HFFc6 (cell line): ENCODE measurements at regions not wholly inside any gene's neighbourhood (a gene's known extent, or its start where the extent isn't known, plus 50 kb on each side); places are given as distances from the start of the nearest gene placed in this dataset.

Source experiments
- DNase-seq: peaks from one replicate; pipeline ENCODE4 v3.0.0-alpha.2; 2018
- H3K27ac Mint-ChIP-seq: 2 replicates; pipeline ENCODE4 v1.8.0; 2020; ENCODE audit warnings: mild to moderate bottlenecking, mixed read lengths
- H3K27me3 Mint-ChIP-seq: 2 replicates; pipeline ENCODE4 v1.8.0; 2021; ENCODE audit warnings: mild to moderate bottlenecking, moderate library complexity, mixed read lengths; ENCODE audit not compliant: insufficient read depth
- H3K36me3 Mint-ChIP-seq: 2 replicates; pipeline ENCODE4 v1.8.0; 2021; ENCODE audit warnings: low read depth, mixed read lengths
- H3K4me1 Mint-ChIP-seq: 2 replicates; pipeline ENCODE4 v1.8.0; 2020; ENCODE audit warnings: low read depth, mixed read lengths
- H3K4me3 Mint-ChIP-seq: 2 replicates; pipeline ENCODE4 v1.8.0; 2020; ENCODE audit warnings: mild to moderate bottlenecking, moderate library complexity, mixed read lengths
- H3K9me3 Mint-ChIP-seq: 2 replicates; pipeline ENCODE4 v1.8.0; 2020; ENCODE audit warnings: mild to moderate bottlenecking, mixed read lengths
- TF ChIP-seq, protein P1 (sequence below): fragments of 200-600 bp; sonication (generic); IDR thresholded peaks from 2 replicates; pipeline ENCODE4 v1.5.0; 2021; ENCODE audit warnings: antibody characterized with exemption, mild to moderate bottlenecking

DNA sequence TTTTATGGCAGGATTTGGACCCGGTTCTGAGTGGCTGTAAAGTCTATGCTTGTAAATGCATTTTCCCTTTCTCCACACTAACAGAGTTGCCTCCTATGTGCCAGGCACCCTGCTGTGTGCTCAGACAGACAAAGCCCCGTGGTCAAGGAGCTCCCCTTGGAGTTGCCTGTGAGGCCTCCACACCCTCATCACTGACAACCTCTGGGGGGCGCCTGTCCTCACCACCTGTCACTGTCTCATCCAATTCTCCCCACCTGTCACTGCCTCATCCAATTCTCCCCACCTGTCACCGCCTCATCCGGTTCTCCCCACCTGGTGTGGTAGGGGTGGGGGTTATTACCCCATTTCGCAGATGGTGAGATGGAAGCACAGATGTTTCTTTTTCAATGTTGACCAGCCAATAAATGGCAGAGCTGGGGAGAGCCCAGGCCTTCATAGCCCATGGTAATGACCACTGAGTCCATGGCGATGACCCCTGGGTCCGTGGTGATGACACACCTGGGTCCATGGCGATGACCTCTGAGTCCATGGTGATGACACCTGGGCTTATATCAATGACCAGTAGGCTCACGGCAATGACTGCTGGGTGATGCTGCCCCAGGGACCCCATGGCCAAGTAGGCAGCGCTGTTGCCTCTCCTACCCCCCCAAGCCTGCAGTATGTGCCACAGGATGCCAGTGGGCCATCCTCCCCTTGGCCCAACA is 150.1 kb downstream of the IRF8 start:
- H3K4me3 Mint-ChIP-seq, result no peak overlapping the region
- DNase-seq, result no peak
- H3K27ac Mint-ChIP-seq, result no peak overlapping the region
- no peaks in the 10 kb centered on the region for H3K4me1 Mint-ChIP-seq
- H3K36me3 Mint-ChIP-seq, result no peaks in the 10 kb centered on the region
- TF ChIP-seq, protein P1, sequence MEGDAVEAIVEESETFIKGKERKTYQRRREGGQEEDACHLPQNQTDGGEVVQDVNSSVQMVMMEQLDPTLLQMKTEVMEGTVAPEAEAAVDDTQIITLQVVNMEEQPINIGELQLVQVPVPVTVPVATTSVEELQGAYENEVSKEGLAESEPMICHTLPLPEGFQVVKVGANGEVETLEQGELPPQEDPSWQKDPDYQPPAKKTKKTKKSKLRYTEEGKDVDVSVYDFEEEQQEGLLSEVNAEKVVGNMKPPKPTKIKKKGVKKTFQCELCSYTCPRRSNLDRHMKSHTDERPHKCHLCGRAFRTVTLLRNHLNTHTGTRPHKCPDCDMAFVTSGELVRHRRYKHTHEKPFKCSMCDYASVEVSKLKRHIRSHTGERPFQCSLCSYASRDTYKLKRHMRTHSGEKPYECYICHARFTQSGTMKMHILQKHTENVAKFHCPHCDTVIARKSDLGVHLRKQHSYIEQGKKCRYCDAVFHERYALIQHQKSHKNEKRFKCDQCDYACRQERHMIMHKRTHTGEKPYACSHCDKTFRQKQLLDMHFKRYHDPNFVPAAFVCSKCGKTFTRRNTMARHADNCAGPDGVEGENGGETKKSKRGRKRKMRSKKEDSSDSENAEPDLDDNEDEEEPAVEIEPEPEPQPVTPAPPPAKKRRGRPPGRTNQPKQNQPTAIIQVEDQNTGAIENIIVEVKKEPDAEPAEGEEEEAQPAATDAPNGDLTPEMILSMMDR, result peak; percentile 38; the same call in 1 of the 2 replicates
- peaks cover 49% of the 10 kb centered on the region for H3K27me3 Mint-ChIP-seq
- H3K9me3 Mint-ChIP-seq, result no peaks in the 10 kb centered on the region

DNA sequence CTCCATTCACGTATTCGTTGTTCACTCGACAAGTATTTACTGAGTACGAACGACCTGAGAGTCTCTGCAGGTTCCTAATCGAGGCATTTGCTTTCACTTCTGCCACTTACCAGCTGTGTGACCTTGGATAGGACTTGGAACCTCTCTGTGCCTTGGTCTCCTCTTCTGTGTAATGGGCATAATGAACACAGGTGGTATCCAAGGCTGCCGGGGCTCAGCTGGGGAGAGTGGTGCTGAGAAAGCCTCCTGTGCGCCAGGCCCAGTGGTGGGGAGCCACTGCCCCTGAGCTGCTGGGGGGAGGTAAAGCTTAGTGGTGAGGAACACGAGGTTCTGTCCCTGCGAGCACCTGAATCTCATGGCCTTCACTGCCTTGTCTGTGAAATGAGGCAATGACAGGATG is 150.7 kb downstream of the IRF8 start:
- no peak for DNase-seq
- TF ChIP-seq, protein P1, result no peak
- Mint-ChIP-seq H3K4me1 (no peaks in the 10 kb centered on the region), H3K4me3 (no peak overlapping the region), H3K36me3 (no peaks in the 10 kb centered on the region), H3K27me3 (peaks cover 50% of the 10 kb centered on the region), H3K27ac (no peak overlapping the region), H3K9me3 (no peaks in the 10 kb centered on the region)

DNA sequence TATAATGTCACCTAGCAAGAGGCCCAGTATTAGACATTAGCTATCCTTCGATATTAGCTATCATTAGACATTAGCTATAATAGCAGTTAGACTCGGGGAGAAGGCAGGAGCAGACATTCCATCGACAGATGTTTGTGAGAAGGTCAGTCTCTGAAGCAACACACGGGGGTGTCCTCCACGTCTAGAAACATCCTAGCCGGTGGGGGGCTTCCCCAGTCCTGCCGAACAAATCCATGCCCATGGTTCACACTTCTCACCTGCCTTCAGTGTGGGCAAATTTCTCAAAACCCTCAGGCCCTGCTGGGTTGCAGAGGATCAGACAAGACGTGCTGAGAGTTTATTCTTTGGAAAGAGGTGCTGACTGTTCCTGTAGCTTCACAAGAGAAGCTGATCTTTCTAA is 151.1 kb downstream of the IRF8 start:
- Mint-ChIP-seq H3K27me3 (peaks cover 52% of the 10 kb centered on the region), H3K4me1 (no peaks in the 10 kb centered on the region), H3K36me3 (no peaks in the 10 kb centered on the region), H3K27ac (no peak overlapping the region), H3K4me3 (no peak overlapping the region), H3K9me3 (no peaks in the 10 kb centered on the region)
- TF ChIP-seq, protein P1, result no peak
- DNase-seq, result no peak

DNA sequence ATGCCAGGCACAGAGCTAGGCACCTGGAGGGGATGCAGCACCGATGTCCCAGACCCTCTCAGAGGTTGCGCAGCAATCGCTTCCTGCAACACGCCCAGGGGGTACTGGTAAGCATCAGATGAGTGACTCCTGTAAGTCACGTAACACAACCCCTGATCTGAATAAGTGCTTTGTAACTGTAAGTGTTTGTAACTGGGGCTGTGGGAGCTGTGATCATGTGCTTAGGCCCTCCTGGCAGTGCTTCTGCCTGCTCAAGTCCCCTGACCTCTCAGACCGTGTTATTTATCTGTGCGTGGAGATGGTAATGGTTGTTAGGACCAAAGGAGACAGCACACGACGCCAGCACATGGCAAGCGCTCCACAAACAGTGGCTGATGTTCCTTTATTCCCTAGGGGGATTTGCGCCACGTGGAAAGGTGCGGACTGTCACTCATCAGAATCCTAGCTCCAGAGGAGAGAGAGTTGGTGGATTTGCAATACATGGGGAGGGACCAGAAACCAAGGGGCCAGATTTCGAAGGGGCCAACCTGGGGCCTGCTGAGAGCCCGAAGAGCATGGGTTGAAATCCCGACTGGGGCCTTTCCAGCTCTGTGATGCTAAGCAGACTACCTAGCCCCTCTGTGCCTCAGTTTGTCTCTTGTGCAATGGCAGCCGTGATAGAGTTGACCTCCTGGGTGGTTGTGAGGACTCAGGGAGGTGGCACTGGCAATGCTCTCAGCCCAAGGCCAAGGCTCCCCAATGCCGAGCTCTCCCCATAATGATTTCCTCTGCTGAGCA is 151.8 kb downstream of the IRF8 start:
- no peaks in the 10 kb centered on the region for H3K36me3 Mint-ChIP-seq
- H3K27me3 Mint-ChIP-seq, result peaks cover 52% of the 10 kb centered on the region
- no peak overlapping the region for H3K27ac Mint-ChIP-seq
- no peaks in the 10 kb centered on the region for H3K4me1 Mint-ChIP-seq
- H3K4me3 Mint-ChIP-seq, result no peak overlapping the region
- TF ChIP-seq, protein P1, result no peak
- DNase-seq, result no peak
- H3K9me3 Mint-ChIP-seq, result no peaks in the 10 kb centered on the region

DNA sequence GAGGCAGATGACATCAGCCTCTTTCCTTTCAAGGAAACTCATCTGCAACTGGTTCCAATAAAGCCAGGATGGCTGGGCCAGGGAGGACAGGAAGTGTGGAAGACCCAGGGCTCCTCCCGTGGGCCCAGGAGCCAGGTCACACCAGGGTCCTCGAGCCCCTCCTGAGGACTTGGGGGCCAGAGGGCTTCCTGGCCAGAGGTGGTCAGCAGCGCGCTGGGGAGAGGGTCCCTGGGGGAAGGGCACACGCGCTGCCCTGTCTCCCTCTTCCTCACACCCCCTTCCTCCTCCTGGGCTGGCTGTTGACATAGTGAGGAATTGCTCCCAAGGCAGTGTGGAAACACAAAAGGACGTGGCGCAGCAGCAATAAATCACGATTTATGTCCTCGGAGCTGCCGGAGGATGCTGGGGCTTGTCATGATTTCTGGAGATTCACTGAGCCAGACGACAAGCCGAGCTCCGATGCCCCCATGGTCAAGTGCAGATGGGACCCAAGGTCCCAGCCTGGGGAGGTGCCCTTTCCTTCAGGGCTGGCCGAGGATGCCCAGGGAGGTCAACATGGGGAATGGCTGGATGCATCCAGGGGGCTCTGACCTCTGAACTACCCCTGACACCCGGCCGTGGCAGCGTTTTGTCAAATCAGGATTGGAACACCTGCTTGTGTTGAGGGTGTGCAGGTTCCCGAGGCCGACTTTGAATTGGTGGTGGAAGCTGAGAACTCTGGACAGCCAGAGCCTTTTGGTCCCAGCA is 152.6 kb downstream of the IRF8 start:
- peaks cover 49% of the 10 kb centered on the region for H3K27me3 Mint-ChIP-seq
- TF ChIP-seq, protein P1, result no peak
- no peaks in the 10 kb centered on the region for H3K9me3 Mint-ChIP-seq
- DNase-seq, result no peak
- H3K4me3 Mint-ChIP-seq, result no peak overlapping the region
- no peaks in the 10 kb centered on the region for H3K4me1 Mint-ChIP-seq
- no peak overlapping the region for H3K27ac Mint-ChIP-seq
- H3K36me3 Mint-ChIP-seq, result no peaks in the 10 kb centered on the region
